Stimulated activated CD4-positive, alpha-beta T cell treated with anti-CD3 and anti-CD28 coated beads, Interleukin-4, amount 100 ng/mL, for 1 hour (primary cell): ENCODE measurements at regions not wholly inside any gene's neighbourhood (a gene's known extent, or its start where the extent isn't known, plus 50 kb on each side); places are given as distances from the start of the nearest gene placed in this dataset.

ENCODE experiments used
- DNase-seq: peaks from one replicate; pipeline ENCODE4 v3.0.0-alpha.2; 2020

DNA sequence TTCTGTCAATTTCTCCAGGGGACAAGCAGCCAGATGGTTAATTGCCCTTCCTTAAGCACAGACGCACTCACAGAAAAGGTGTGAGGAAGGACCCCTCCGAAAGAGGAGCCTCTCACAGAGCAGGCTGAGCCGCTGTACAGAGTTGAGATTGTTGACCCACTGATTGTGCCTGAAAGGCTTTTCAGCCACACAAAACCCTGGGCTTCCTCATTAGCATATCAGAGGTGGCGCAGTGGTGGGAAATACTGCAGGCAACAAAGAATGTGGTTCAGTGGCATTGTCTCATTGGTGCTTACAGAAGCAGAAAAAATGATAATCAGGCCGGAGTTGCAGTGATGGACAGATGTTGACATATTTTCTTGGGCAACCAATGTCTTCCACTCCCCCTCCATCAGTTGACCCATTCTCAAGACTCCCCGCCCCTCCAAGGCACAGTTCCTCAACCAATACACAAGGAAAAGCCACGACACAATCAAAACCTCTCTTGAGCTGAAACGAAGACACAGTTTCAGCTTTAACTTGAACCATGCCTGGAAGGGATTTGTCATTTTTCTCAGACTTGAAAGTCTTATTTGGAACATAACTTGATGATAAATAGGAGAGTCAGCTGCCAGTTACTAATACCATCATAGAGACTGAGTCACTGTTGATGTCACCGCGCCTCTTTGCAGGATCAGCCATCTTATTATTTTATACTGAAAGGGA is 53.1 kb downstream of the ATXN3L start:
- peak; percentile 2 for DNase-seq

DNA sequence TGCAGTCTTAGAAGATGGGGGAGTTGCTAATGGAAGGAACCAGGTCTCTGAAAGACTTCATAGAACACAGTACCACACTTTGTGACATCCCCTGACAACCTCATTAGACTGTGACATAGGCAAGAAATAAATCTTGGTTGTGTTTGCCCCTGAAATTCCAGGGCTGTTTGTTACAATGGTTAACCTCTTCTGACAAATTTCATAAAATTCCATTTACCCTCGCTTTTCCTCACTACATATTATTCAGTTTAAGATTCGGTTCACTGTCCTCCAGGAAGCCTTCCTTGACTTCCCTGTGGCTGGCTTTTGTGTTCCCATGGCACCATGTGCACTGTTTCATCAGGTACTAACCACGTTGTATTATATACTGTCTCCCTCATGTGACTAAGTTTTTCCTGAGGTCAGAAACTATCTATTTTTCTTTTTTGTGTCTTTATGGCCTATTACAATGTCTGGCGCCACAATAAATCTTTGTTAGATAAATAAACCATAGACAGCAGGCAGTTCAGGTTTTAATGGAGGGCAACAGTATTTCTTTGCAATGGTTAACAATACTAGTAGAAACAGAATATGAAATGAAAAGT is 54.2 kb downstream of the ATXN3L start:
- DNase-seq, result no peak

DNA sequence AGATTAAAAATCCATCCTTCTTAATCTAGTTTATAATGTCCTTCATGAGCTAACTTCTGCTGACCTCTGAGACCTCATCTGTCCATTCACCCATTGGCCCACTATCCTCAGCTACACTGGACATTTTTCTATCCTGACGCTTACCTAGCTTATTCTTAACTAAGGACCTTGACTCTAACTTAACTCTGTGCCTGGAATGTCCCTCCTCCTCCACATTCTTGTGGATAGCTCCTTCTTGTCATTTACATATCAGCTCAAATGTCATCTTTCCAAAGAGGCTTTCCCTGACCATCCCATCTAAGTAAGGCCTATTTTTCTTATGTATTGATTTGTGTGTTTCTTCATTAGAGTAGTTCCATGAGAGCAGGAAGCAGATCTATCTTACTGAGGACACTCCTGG is 54.7 kb downstream of the ATXN3L start:
- DNase-seq, result no peak

DNA sequence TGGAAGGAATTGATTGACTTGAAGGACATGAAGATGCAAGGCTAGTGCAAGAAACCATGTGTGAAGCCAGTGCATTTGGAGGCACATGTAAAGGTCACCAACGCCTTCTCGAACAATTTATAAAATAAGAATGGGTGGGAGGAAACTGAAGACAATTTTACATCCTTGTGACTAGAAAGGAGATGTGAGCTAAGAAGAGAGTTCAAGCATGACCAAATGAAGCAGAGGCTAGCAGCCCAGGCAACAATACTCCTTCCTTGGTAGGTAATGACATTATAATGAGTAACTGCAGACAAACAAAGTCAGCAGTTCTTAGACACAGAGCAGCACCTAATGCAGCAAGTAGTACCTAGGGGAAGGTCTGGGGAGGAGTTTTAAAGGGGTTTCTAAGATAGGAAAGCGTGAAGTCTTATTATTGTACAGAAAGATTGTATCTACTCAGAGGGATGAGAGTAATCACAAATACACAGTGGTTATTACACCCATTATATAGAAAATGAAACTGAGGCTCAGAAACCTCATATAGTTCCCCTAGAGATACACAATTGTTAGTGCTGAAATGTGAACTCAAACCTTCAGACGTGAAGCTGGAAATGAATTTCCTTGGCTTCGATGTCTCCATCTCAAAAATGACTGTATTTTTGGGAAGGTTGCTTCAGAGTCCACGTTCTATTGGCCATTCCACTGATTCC is 56.1 kb downstream of the ATXN3L start:
- no peak for DNase-seq

DNA sequence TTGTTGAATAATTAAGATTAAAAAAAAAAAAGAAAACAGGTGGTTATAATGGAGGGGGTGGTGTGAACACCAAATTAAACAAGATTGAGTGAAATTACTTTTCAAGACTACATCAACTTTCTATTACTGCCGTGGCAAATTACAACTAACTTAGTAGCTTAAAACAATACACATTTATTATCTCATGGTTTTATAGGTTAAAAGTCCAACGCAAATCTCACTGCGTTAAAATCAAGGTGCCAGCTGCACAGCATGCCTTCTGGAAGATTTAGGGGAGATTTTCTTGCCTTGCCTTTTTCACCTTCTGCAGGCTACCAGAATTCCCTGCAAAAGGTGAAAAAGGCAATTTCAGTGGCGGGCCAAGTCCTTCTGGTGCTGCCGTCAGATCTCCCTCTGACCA is 58.5 kb downstream of the ATXN3L start:
- no peak for DNase-seq

DNA sequence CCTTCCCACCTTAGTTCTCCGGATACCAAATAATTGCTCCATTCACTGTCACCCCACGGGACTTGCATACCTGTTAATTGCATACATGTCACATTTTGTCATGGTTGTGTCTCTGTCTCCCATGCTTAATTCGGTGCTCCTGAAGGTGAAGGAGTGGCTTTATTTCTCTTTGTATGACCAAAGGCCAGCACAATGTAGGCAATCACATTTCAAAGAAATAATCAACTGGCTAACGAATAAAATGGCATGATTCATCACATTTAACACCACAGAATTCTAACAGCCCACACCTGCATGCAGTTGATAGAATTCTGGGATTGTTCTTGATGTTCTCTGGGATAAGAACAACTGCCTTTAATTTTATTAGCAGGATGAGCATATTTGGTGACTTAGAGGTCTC is 59.3 kb downstream of the ATXN3L start:
- no peak for DNase-seq

DNA sequence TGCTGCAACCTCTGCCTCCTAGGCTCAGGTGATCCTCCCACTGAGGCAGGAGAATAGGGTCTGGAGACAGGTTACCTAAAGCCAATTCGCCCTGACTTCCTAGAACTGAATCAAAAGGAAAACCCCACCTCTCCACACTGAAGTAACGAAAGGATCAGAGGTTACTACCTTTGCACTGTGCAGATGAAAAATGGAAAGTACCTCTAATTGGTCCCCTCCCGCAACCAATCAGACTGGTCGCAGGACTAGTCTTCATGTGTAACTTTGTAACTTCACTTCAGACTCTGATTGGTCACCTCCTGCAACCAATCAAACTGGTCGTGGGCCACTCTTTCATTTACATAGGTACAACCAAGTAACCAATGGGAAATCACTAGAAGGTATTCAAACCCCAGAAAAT is 61.1 kb downstream of the ATXN3L start:
- no peak for DNase-seq

DNA sequence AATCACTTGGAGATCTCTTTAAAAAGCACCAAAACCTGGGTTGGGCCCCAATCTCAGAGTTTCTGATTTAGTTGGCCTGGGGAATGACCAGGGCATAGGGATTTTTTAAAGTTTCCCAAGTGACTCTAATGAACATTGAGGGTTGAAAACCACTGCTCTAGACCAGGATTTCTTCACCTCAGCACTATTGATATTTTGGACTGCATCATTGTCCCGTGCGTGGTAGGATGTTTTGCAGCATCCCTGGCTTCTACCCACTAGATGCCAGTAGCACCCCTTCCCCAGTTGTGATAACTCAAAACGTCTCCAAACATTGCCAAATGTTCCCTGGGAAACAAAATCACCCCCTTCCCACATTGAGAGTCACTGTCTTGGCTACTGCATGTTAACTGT is 61.8 kb downstream of the ATXN3L start:
- no peak for DNase-seq

DNA sequence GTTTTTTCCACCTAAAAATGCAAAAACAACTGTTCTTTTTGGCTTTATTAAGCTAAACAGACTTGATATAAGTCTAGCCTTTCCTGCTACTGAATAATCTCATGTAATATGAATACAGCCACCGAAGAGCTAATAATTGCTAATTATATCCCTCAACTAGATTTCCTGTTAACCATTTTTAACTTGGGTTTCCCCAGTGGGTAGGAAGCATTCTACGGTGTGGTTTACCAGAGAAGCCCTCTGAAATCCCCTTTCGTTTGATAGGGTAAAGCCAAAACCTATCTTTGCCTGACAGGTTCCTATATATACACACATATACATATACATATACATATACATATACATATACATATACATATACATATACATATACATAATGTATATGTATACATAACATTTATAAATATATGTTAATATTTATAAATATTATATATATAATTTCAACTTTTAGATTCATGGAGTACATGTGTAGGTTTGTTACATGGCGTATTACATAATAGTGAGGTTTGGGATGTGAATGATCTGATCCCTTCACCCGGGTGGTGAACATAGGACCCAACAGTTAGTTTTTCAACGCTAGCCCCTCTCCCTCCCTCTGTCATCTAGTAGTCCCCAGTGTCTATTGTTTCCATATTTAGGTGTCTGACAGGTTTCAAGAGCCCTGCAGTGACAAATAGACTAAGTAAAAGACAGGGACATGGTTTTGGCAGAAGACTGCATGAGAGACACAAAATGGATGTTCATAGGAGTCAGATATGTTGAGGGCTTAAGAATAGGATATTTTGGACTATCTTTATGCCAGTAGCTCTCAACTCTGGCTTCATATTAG is 62.4 kb downstream of the ATXN3L start:
- DNase-seq, result no peak

DNA sequence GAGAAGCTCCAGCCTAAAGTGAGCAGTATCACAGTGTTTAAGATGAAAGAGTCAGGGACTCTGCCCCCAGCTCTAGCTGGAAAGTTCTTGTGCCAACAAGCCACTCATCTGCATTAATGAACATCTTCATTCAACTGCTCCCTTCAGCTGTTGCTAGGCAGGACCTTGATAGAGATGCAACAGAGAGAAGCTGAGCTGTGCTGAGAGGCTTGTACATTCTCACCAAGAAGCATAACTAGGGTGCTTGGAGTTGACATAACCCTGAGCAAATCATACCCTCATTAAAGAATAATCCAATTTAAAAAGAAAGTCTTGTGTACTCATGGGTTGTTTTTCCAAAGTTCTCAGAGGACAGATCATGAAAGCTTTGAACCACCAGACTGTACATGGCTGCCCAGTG is 63.2 kb downstream of the ATXN3L start:
- DNase-seq, result no peak

DNA sequence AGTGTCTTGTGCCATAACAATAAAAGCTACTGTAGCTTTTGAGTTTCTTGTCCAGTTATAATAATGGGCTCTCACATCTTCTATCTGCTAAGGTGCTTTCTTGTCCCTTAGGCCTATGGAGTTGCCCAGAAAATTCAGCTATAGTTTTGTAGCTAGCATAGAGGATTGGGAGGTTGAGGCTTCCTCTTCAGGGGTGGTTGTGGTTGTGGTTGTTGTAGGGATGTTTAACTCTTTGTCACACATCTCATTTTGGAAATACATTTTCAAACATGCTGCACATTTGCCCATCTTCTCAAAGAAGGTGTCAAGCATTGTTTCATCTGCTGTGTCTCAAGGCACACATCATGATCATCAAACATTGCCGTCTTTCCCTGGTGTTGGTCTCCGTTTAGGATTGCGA is 65.0 kb downstream of the ATXN3L start:
- no peak for DNase-seq

DNA sequence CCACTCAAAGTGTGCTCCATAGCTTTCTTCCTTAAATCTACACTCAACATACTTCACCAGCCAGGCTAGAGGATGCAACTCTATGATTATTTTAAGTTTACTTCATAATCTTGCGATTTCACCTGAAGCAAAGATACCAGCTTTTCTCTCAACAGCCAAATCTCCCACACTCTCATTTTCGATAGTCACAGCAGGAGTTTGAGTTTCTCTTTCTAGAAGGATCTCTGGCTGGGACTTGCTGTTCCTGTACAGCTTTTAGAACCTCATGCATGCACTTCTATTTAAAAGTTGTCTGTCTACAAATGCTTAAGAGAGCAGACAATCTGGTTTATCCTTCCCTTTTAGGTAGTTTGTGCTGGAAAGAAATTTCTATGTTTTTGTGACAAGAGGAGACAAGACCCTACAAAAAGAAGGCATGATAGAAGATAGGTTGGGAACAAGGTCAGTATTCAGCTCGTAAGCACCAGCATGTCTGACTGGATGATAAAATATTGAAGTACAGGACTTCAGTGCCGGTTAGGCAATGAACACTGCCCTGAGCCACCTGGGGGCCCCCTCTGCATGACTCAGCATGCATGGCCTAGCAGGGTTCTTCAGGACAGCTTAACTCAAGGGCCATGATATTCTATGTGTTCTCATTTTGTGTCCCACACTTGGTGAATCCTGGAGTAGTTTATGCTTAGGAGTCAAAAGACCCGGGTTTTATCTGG is 65.6 kb downstream of the ATXN3L start:
- DNase-seq, result no peak

DNA sequence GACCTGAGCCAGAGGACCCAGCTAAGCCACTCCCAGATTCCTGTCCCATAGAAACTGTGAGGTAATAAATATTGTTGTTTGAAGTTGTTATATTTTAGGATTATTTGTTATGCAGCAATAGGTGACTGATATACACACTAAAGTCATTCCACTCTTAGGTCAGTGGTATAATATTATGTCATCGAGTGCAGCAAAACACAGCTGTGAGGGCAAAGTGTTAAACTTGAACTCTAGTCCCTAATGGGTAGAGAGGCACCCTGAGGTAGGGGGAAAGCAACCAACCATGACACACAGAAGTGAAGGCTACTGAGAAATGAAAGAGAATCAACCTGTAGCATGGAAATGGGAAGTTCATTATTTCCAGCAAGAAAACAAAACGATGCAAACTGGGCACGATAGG is 66.6 kb downstream of the ATXN3L start:
- no peak for DNase-seq

DNA sequence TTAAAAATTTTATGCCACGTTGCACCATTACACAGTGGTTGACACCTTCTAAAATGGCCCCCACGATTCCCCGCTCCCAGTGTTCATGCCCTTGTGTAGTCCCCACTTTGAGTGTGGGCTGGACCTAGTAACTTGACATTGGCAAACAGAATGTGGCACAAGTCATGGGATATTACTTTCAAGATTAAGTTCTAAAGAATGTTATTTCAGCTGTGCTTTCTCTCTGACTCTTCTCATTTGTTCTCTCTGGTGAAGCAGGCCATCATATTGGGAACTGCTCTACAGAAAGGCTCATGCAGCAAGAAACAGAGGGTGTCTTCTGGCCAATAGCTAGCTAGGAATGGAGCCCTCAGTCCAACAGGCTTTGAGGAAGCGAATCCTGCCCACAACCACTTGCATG is 67.1 kb downstream of the ATXN3L start:
- DNase-seq, result no peak

DNA sequence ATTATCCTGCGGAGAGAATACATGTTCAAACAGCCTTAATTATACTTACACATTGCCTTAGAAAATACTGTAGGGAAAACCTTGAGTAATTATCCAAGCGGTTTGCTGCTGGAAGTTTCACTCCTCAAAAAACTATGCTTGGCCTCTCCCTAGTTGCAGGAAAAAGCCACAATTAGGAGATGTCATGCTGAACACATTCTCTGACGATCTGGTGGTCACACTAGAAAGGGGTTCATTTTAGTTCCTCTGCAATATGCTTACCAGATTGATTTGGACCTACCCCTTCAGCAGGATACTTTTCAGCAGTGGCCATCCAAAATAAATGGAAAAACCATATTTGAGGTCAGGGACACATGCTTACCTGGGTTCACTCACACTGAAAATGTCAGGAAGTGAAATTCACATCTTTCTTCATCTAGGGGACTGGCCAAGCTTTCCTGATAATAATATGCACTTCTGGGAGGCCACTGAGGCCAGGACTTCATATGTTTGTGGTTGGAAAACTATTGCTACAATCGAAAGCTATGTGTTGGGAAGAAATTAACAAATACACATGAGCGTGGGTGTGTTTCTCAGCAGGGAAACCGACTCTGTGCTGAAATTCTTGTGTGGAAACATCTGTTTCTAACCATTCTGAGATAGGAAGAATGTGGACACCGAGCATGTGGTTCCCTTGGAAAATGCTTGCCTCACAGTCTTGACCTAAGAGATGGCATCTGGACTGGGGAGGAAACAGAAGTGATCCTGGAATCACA is 68.8 kb downstream of the ATXN3L start:
- DNase-seq, result no peak

DNA sequence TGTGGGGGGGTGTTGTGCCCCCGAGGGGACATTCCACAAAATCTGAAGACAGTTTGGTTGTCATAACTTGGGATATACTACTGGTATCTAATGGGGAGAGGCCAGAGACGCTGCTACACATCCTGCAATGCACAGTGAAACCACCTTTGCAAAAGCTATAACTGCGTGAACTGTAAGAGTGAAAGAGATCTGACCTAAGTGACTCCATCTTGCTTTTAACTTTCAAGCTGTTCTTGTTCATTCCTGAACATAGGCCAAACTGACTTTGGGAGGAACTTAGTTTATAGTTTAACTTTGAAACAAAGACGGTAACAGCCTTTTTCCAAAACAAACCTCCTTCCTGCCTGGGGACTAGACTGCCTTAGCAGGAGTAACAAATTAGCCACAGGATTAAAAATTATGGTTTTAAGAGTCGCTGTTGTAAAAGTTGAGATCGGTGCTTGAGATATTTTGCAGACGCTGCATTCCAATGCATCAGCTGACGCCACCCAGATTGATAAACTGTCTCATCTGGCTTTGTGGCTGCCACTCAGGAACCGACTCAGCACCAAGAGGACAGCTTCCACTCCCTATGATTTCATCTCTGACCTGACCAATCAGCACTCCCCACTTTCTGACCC is 70.9 kb downstream of the ATXN3L start:
- no peak for DNase-seq

DNA sequence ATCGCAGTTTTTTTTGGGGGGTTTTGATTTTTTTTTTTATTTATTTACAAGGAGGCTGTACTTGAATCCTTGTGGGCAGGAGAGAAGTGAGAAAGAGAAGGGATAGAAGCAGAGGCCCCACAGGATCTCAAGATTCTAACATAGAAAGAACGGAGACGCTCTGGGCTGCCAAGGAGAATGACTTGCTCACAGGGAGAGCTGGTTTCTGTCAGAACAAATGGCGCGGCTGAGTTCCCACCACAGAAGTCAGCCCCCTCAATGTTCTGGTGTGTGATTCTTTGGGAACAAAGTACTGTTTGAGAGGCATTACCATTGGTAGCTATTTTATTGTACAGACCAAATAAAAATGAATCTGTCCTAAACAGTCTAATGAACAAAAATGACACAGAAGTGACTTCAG is 80.6 kb downstream of the ATXN3L start:
- DNase-seq, result no peak

DNA sequence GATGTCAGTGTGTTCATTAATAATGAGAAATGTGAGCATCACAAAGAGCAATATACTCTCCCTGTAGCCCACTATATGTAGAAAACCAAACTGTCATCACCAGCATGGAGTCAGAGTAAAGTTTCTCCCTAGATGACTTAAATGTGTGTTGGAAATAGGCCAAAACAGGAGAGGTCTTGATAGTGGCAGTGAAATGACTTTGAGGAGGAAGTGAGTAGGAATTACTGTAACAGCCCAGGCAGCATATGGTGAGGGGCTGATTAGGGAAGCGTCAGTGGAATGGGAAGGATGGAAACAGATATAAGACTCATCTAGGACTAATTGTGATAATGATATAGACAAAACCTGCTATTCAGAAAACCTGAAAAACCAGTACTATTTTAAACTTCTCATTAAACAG is 83.9 kb downstream of the ATXN3L start:
- DNase-seq, result no peak

DNA sequence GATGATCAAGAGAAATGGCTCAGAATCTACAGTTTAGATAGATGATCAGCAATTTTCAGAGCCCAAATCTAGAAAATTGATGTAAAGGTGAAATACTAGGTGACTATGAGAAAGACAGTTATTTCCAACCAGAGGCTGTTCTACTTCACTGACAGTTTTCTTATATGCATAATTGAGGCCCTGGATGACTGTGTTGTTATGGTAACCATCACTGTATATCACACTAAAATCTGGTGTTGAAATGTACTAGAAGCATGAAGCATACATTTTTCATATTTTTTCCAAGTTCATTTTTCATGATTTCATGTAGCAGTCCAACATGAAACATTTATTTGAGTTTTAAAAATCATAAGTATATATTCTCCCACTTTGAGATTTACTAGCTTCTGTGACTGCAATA is 87.4 kb downstream of the ATXN3L start:
- DNase-seq, result no peak

DNA sequence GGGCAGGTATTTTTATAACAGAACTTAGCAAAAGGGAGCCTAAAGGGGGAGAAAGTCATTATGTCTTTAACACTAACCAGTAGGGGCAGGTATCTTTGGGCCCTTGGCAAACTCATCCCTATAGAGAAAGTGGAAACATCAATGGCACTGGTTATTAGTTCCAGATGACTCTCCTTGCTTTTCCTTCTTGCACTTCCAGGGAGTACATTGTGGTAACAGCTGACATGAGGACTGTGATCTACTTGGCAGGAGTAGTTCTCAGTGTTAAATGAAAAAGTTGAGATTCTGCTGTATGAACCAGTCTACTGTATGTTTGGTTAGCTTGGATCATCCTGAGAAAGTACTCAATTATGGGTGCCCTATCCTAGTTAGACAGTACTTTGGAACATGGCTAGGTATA is 93.6 kb downstream of the ATXN3L start:
- DNase-seq, result no peak

DNA sequence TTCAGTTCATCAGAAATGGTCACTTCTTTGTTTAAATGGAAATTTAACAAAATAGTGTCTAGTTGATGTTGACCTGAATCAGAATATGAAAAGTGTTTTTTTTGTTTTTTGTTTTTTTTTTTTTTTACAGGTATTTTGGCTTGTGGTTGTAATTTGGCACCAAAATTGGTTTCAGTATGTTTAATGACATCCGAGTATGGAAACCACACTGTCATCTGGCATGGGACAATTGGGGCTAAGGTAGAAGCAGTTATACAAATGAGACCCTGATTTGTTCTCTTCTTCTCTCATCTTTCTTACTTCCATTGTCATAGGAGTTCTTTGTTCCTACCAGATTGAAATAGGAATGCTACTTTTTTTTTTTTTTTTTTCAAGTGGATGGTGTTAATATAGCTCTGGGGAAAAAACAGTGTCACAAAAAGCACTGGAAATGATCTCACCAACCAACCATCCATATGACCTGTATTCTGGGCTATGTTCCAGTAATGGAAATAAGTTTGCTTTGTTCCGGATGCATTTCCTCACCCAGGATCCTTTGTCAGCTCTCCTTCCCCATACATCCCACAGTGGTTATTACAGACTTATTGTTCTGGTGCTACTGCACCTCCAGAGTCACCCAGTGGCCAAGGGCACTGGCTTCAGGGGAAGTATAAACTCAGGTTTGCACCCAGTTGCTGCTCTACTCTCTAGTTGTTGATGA is 95.8 kb downstream of the ATXN3L start:
- no peak for DNase-seq
